Inferior parietal cortex (tissue), 1 donor: ENCODE measurements at regions not wholly inside any gene's neighbourhood (a gene's known extent, or its start where the extent isn't known, plus 50 kb on each side); places are given as distances from the start of the nearest gene placed in this dataset.

Experiments
- DNase-seq: peaks from one replicate; pipeline ENCODE4 v3.0.0-alpha.2; 2016; ENCODE audit errors: extremely low spot score

DNA sequence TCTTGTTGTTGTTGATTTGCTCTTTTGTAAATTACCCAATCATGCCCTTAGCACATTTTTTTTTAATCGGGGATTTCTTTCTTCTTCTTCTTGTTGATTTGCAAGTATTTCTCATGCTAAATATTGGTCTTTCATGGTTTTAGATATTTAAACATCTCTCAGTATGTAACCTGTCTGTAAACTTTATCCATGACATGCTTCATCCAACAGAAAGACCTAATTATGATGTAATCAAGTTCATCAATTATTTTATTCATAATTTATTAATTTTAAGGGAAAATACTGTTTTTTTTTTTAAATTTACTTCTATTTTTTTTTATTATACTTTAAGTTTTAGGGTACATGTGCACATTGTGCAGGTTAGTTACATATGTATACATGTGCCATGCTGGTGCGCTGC is 69.8 kb downstream of the TNFSF18 start:
- no peak for DNase-seq
